ENCODE measurements at regions not wholly inside any gene's neighbourhood (a gene's known extent, or its start where the extent isn't known, plus 50 kb on each side); places are given as distances from the start of the nearest gene placed in this dataset.

- no peaks in the 10 kb centered on the region for H3K9me3 ChIP-seq
- 70% methylated on average over 2 of the region's 2 CpGs for WGBS (ENCODE audit: insufficient coverage, low coverage, low lambda C conversion rate, missing lambda C conversion rate)
- no peaks in the 10 kb centered on the region for H3K27me3 ChIP-seq
- ATAC-seq = no peak
- no peak overlapping the region for H3K4me3 ChIP-seq
- DNase-seq = no peak
- H3K4me1 ChIP-seq = no peaks in the 10 kb centered on the region
- H3K36me3 ChIP-seq = no peaks in the 10 kb centered on the region
- TF ChIP-seq, protein P1, sequence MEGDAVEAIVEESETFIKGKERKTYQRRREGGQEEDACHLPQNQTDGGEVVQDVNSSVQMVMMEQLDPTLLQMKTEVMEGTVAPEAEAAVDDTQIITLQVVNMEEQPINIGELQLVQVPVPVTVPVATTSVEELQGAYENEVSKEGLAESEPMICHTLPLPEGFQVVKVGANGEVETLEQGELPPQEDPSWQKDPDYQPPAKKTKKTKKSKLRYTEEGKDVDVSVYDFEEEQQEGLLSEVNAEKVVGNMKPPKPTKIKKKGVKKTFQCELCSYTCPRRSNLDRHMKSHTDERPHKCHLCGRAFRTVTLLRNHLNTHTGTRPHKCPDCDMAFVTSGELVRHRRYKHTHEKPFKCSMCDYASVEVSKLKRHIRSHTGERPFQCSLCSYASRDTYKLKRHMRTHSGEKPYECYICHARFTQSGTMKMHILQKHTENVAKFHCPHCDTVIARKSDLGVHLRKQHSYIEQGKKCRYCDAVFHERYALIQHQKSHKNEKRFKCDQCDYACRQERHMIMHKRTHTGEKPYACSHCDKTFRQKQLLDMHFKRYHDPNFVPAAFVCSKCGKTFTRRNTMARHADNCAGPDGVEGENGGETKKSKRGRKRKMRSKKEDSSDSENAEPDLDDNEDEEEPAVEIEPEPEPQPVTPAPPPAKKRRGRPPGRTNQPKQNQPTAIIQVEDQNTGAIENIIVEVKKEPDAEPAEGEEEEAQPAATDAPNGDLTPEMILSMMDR (IDR thresholded peaks at IDR 0.05) = no peak
- no peak for TF ChIP-seq POLR2A (IDR thresholded peaks at IDR 0.05)
- H3K27ac ChIP-seq = no peak overlapping the region
- intact Hi-C loops (cut with DNase I) = no loop called here
These were observed 160.1 kb upstream of the PITX1 start for GRCh38 chr5:135194126-135194488.

DNA sequence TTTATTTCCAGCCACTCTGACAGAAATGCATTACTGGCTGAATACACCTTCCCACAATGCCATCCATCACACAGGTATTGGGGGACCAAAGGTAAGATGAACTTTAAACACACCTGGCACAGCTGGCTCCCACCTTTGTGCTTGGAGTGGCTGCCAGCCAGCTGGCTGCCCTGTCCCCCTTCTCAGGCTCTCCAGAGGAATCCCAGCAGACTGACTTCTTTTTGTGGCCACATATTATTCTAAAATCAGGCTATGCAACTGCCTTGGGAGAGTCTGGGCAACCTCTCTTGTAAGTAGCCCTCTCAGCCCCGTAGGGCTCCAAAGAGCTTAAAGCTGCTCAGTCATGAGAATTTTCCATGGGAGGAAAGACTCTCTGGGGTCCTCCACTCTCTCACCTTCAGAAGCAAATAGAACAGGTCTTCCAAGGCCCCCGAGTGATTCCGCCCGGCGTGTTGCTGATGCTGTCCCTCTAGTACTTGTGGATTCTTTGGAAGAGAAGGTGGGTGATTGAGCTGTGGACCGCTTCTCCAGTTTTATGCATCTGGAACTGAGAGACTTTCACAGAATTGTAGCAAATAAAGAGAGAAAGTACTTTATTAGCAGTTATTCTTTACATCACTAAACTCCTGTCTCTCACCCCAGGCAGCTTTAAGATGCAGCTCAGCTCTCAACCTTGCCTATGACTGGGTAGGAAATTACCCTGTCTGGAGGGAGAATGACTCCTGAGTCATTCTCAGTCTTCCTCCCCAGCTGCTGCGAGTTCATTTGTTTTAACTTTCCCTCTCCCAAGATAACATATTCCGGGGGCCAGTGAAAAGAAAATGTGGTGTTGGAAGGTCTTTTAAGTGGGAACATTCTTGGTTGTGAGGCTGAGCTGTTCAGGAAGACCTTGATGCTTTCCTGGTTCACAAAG lies 159.4 kb upstream of the PITX1 start:
- DNase-seq (no peak), ATAC-seq (no peak)
- Histone ChIP-seq H3K27ac (no peak overlapping the region), H3K27me3 (no peaks in the 10 kb centered on the region), H3K4me1 (no peaks in the 10 kb centered on the region), H3K4me3 (no peak overlapping the region), H3K36me3 (no peaks in the 10 kb centered on the region), H3K9me3 (no peaks in the 10 kb centered on the region)
- TF ChIP-seq, protein P1 (IDR thresholded peaks at IDR 0.05) = no peak
- TF ChIP-seq POLR2A (IDR thresholded peaks at IDR 0.05) = no peak
- WGBS (ENCODE audit: insufficient coverage, low coverage, low lambda C conversion rate, missing lambda C conversion rate) = 60% methylated on average over 4 of the region's 8 CpGs
- intact Hi-C loops (cut with DNase I) = no loop called here

DNA sequence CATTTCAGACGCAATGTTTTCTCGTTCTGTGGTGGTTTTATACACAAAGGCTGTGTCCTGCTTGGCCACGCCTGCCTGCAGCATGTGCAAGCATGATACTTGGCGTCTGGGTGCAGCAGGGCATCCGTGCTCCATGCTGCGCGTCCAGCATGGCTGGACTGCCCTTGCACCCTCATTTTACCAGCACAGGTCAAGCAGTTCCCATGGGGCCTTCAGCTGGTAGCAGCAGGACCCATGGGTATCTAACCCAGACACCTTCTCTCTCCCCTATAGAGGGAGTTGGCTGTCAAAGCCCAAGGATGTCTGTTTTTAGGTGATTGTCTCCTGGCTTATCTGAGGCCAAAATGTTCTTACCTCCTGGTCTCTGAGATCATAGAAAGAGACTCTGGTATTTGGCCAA lies 158.3 kb upstream of the PITX1 start:
- ATAC-seq = no peak
- Histone ChIP-seq H3K9me3 (no peaks in the 10 kb centered on the region), H3K4me3 (no peak overlapping the region), H3K36me3 (no peaks in the 10 kb centered on the region), H3K27me3 (no peaks in the 10 kb centered on the region), H3K27ac (no peak overlapping the region), H3K4me1 (no peaks in the 10 kb centered on the region)
- WGBS (ENCODE audit: insufficient coverage, low coverage, low lambda C conversion rate, missing lambda C conversion rate) = 80% methylated on average over 7 of the region's 7 CpGs
- DNase-seq = no peak
- no peak for TF ChIP-seq POLR2A (IDR thresholded peaks at IDR 0.05)
- TF ChIP-seq, protein P1 (IDR thresholded peaks at IDR 0.05) = no peak
- intact Hi-C loops (cut with DNase I) = no loop called here

GRCh38 chr5:135191084-135191826 lies 157.2 kb upstream of the PITX1 start:
- Histone ChIP-seq H3K4me1 (no peaks in the 10 kb centered on the region), H3K9me3 (no peaks in the 10 kb centered on the region), H3K4me3 (peak overlapping the region; percentile 37 to 47 (median 46)), H3K27me3 (no peaks in the 10 kb centered on the region), H3K36me3 (no peaks in the 10 kb centered on the region), H3K27ac (no peak overlapping the region)
- intact Hi-C loops (cut with DNase I) = no loop called here
- 20% methylated on average over 1 of the region's 54 CpGs for WGBS (ENCODE audit: insufficient coverage, low coverage, low lambda C conversion rate, missing lambda C conversion rate)
- ATAC-seq = peak; percentile 99 to 100 (median 100)
- TF ChIP-seq POLR2A (IDR thresholded peaks at IDR 0.05) = no peak
- TF ChIP-seq, protein P1 (IDR thresholded peaks at IDR 0.05) = peak; percentile 90 to 96 (median 92)
- DNase-seq = peak; percentile 78 to 84 (median 80)

Measured in right lobe of liver (tissue), 6 donors.